Neutrophil (primary cell): ENCODE measurements at regions not wholly inside any gene's neighbourhood (a gene's known extent, or its start where the extent isn't known, plus 50 kb on each side); places are given as distances from the start of the nearest gene placed in this dataset.

Experiments used
- H3K27ac ChIP-seq: fragments of 200-600 bp; sonication (generic); 2 replicates; pipeline ENCODE4 v1.5.1; 2016; ENCODE audit warnings: mild to moderate bottlenecking, moderate library complexity
- H3K27me3 ChIP-seq: fragments of 200-600 bp; sonication (generic); 2 replicates; pipeline ENCODE4 v1.6.0; 2016; ENCODE audit warnings: mild to moderate bottlenecking
- H3K36me3 ChIP-seq: fragments of 200-600 bp; sonication (generic); 2 replicates; pipeline ENCODE4 v1.5.1; 2017
- H3K4me1 ChIP-seq, 2 experiments: fragments of 200-600 bp in 1 of 2; sonication (generic) in 1 of 2; 1 replicate in 1 of 2; 2 replicates in 1 of 2; pipeline versions ENCODE4 v1.5.1 to v1.6.1; 2013 to 2016; ENCODE audit warnings: low read depth in 1 of 2, low read length in 1 of 2, mild to moderate bottlenecking in 1 of 2, moderate library complexity in 1 of 2; ENCODE audit not compliant: control insufficient read depth in 1 of 2, insufficient read depth in 1 of 2
- H3K4me3 ChIP-seq, 2 experiments: fragments of 200-600 bp in 1 of 2; sonication (generic) in 1 of 2; 1 replicate in 1 of 2; 2 replicates in 1 of 2; pipeline ENCODE4 v1.5.1; 2013 to 2016; ENCODE audit warnings: low read depth in 1 of 2, low read length in 1 of 2, mild to moderate bottlenecking in 1 of 2, moderate library complexity in 1 of 2
- H3K9me3 ChIP-seq: fragments of 200-600 bp; sonication (generic); 2 replicates; pipeline ENCODE4 v1.5.1; 2016
- CTCF ChIP-seq: fragments of 200-600 bp; sonication (generic); IDR thresholded peaks from 2 replicates; pipeline ENCODE4 v1.5.1; 2016; ENCODE audit warnings: antibody characterized with exemption

- Histone ChIP-seq H3K36me3 (no peaks in the 10 kb centered on the region), H3K9me3 (no peaks in the 10 kb centered on the region), H3K4me1 (no peaks in the 10 kb centered on the region), H3K27ac (no peak overlapping the region), H3K4me3 (no peak overlapping the region), H3K27me3 (peaks cover 65% of the 10 kb centered on the region)
- TF ChIP-seq CTCF: no peak
Observed at GRCh38 chrX:1112321-1112720, 100.1 kb downstream of the CRLF2 start.

GRCh38 chrX:1111601-1112300 is 100.7 kb downstream of the CRLF2 start:
- TF ChIP-seq CTCF: no peak
- Histone ChIP-seq H3K9me3 (no peaks in the 10 kb centered on the region), H3K27me3 (peaks cover 71% of the 10 kb centered on the region)

GRCh38 chrX:1109580-1110119 is 102.8 kb downstream of the CRLF2 start:
- TF ChIP-seq CTCF: no peak

More at GRCh38 chrX:1111601-1112300, 100.7 kb downstream of the CRLF2 start:
- no peak overlapping the region for H3K27ac ChIP-seq
- H3K4me3 ChIP-seq: no peak overlapping the region
- H3K36me3 ChIP-seq: no peaks in the 10 kb centered on the region
- H3K4me1 ChIP-seq: no peaks in the 10 kb centered on the region

GRCh38 chrX:1108501-1109445 is 103.7 kb downstream of the CRLF2 start:
- H3K36me3 ChIP-seq: no peaks in the 10 kb centered on the region
- no peaks in the 10 kb centered on the region for H3K4me1 ChIP-seq
- TF ChIP-seq CTCF: no peak
- peaks cover 77% of the 10 kb centered on the region for H3K27me3 ChIP-seq
- H3K4me3 ChIP-seq: no peak overlapping the region
- H3K9me3 ChIP-seq: no peaks in the 10 kb centered on the region
- H3K27ac ChIP-seq: no peak overlapping the region

More at GRCh38 chrX:1109580-1110119, 102.8 kb downstream of the CRLF2 start:
- Histone ChIP-seq H3K27ac (no peak overlapping the region), H3K36me3 (no peaks in the 10 kb centered on the region), H3K9me3 (no peaks in the 10 kb centered on the region), H3K4me1 (no peaks in the 10 kb centered on the region), H3K27me3 (peaks cover 77% of the 10 kb centered on the region), H3K4me3 (no peak overlapping the region)

- Histone ChIP-seq H3K4me1 (no peaks in the 10 kb centered on the region), H3K4me3 (no peak overlapping the region)
- no peak for TF ChIP-seq CTCF
Observed at GRCh38 chrX:1106478-1107210, 105.8 kb downstream of the CRLF2 start.

More at GRCh38 chrX:1106478-1107210, 105.8 kb downstream of the CRLF2 start:
- no peaks in the 10 kb centered on the region for H3K9me3 ChIP-seq
- H3K27me3 ChIP-seq: peaks cover 56% of the 10 kb centered on the region
- H3K36me3 ChIP-seq: no peaks in the 10 kb centered on the region
- no peak overlapping the region for H3K27ac ChIP-seq
